Fibroblast of pulmonary artery (primary cell): ENCODE measurements at regions not wholly inside any gene's neighbourhood (a gene's known extent, or its start where the extent isn't known, plus 50 kb on each side); places are given as distances from the start of the nearest gene placed in this dataset.
A peak's percentile ranks its signal among the peaks of the same experiment; 100 is the strongest.

Experiments
- DNase-seq: peaks from one replicate; pipeline ENCODE4 v3.0.0-alpha.2; 2010; ENCODE audit warnings: low read depth
- H3K4me3 ChIP-seq: replicated peaks from 2 replicates; pipeline ENCODE4 v1.5.1; 2011; ENCODE audit warnings: low read depth, mild to moderate bottlenecking, control low read depth, low read length, moderate library complexity
- TF ChIP-seq, protein P1 (sequence below): IDR thresholded peaks from 2 replicates; pipeline ENCODE4 v1.5.1; 2011; ENCODE audit warnings: mild to moderate bottlenecking, control low read depth, low read length, inconsistent platforms; ENCODE audit errors: missing control alignments

DNA sequence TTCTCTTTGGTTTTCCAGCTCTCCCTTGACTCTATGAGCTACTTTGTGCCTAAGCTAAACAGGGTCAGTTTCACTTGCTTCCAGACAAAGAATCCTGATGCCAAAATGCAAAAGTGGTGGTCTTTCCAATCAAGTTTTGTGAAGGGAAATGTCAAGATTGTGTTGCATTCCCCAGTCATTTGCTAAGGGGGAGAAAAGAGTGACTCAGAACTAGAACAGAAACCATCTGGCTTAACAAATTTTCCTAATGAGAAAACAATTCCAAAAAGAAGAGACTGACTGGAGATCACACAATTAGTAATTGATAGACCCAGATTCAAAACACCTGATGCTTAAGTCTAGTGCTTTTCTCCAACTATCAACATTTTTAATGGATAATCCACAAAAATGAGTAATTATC lies 235.1 kb upstream of the DIO2 start:
- TF ChIP-seq, protein P1, sequence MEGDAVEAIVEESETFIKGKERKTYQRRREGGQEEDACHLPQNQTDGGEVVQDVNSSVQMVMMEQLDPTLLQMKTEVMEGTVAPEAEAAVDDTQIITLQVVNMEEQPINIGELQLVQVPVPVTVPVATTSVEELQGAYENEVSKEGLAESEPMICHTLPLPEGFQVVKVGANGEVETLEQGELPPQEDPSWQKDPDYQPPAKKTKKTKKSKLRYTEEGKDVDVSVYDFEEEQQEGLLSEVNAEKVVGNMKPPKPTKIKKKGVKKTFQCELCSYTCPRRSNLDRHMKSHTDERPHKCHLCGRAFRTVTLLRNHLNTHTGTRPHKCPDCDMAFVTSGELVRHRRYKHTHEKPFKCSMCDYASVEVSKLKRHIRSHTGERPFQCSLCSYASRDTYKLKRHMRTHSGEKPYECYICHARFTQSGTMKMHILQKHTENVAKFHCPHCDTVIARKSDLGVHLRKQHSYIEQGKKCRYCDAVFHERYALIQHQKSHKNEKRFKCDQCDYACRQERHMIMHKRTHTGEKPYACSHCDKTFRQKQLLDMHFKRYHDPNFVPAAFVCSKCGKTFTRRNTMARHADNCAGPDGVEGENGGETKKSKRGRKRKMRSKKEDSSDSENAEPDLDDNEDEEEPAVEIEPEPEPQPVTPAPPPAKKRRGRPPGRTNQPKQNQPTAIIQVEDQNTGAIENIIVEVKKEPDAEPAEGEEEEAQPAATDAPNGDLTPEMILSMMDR, result no peak
- no peak overlapping the region for H3K4me3 ChIP-seq
- peak; percentile 18 for DNase-seq

DNA sequence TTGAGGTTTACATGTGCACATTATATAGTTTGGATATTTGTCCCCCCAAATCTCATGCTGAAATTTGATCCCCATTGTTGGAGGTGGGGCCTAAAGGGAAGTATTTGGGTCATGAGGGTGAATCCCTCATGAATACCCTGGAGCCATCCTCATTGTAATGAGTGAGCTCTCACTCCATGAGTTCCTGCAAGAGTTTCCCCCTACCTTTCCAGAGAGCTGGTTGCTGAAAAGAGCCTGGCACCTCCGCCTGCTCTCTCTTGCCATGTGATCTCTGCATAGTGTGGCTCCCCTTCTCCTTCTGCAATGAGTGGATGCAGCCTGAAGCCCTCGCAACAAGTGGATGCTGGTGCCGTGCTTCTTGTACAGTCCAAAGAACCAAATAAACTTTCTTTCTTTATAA lies 234.3 kb upstream of the DIO2 start:
- no peak for DNase-seq
- H3K4me3 ChIP-seq, result no peak overlapping the region
- TF ChIP-seq, protein P1, result no peak

DNA sequence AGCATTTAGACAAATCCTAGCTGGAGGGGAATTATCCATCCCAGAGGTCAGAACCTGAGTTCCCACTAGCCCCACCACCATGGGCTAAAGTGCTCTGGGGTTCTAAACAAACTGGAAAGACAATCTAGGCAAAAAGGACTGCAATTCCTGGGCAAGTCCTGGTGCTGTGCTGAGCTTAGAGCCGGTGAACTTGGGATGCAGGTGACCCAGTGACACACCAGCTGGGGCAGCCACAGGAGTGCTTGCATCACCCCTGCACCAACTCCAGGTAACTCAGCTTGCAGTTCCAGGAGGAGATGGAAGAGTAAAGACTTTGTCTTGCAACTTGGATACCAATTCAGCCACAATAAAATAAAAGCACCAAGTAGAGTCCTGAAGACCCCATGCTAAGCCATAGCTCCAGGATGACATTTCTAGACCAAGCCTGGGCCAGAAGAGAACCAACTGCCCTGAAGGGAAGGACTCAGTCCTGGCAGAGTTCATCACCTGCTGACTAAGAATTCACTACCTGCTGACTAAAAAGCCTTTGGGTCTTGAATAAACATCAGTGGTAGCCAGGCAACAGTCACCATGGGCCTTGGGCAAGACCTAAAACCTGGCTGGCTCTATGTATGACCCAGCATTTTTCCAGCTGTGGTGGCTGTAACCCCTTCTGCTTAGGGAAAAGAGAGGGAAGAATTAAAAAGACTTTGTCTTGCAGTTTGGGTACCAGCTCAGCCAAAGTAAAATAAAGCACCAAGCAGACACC lies 223.4 kb upstream of the DIO2 start:
- DNase-seq, result no peak
- no peak overlapping the region for H3K4me3 ChIP-seq
- TF ChIP-seq, protein P1, result no peak

DNA sequence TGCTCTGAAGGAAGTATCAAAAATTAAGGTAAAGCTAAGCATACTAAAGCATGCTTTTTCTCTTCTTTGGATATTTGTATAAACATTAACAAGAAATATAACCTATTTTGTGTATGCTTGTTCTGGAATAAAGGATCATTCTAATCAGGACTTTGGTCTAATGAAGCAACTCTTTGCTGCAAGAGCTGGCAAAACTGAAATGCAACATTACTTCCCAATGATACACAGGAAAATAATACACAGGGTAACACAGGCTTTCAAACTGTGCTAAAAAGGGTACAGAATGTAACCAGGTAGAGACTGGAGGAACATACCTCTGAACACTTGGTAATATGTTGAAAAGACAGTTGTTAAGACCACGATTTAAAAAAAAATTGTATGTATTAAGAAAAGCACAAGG lies 222.5 kb upstream of the DIO2 start:
- TF ChIP-seq, protein P1, result no peak
- H3K4me3 ChIP-seq, result no peak overlapping the region
- no peak for DNase-seq

DNA sequence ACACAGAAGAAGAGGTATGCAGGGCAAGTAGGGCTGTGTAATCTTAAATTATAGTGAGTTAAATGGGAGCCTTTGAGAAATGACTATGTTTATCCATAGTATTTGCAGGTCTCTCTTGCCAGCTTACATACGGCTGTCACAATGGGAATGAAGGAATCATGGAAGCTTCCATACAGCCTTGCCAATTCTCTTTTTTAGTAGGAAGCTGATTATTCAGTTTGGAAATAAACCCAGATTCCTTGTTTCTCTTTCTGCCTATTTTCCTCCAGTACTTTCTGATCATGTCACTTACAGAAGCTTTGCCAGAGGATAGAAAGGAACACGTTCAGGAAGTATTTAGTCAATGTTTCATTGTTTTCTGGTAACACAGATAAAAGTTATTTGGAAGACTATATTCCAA lies 217.4 kb upstream of the DIO2 start:
- TF ChIP-seq, protein P1, result no peak
- peak; percentile 48 for DNase-seq
- H3K4me3 ChIP-seq, result no peak overlapping the region

DNA sequence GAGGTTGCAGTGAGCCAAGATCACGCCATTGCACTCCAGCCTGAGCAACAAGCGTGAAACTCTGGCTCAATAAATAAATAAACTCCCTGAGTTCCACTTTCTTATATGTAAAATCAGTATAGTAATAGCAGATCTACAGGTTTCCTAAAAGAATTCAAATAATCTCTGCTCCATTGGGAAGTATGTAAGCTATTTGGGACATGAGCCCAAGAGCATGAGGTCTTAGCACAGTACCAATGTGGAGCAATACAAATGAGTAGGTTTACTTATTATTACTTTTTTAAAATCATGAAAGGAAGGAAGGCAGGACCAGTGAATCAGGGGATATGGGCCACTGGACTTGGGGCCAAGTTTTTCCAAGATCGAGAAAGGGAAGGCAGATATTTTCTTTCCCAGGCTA lies 216.9 kb upstream of the DIO2 start:
- peak; percentile 62 for DNase-seq
- H3K4me3 ChIP-seq, result no peak overlapping the region
- TF ChIP-seq, protein P1, result no peak

DNA sequence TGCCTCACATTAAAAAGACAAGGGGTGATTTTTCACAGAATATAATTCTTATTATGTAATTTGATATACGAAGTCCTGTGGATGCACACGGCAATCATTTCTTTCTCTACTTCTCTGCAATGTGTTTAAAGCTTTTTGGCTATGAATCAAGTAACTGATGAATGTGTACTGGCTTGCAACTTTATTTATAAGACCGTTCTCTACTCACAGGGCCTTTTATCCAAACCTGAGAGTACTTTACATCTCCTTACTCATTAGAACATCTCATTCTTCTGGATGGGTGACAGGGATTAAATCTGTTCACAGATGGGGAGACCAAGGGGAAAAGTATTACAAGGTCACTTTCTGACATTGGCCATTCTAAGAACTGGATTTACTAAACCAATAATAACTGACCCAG lies 215.8 kb upstream of the DIO2 start:
- peak; percentile 46 for DNase-seq
- TF ChIP-seq, protein P1, result no peak
- H3K4me3 ChIP-seq, result no peak overlapping the region
